ENCODE measurements at regions not wholly inside any gene's neighbourhood (a gene's known extent, or its start where the extent isn't known, plus 50 kb on each side); places are given as distances from the start of the nearest gene placed in this dataset.

DNA sequence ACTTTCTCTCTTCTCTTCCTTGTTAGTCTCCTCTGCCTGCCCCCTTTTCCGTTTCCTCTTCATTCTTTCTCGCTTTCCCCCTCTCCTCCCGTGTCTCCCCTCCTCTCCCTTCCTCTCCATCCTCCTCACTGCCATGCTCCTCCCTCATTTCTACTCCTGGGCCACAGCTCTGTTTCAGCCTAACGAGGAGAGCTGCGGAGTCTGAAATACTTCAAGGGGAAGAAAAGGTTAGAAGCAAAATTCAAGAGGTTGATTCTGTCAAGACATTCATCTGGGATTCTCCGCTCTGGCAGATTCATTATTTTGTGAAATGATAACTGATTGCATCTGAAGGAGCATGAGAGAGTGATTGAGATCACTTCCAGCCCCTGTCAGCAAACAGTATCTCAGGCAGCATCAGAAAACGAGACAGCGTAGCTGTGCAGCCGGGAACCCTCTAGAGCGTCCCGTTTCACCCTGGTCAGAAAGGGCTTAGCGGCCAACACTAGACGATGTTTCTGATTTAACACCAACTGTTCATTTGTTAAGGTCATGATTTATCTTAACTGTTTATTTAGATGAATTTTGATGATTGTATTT, 279.3 kb upstream of the B3GAT1 start:
- TF ChIP-seq, protein P1, sequence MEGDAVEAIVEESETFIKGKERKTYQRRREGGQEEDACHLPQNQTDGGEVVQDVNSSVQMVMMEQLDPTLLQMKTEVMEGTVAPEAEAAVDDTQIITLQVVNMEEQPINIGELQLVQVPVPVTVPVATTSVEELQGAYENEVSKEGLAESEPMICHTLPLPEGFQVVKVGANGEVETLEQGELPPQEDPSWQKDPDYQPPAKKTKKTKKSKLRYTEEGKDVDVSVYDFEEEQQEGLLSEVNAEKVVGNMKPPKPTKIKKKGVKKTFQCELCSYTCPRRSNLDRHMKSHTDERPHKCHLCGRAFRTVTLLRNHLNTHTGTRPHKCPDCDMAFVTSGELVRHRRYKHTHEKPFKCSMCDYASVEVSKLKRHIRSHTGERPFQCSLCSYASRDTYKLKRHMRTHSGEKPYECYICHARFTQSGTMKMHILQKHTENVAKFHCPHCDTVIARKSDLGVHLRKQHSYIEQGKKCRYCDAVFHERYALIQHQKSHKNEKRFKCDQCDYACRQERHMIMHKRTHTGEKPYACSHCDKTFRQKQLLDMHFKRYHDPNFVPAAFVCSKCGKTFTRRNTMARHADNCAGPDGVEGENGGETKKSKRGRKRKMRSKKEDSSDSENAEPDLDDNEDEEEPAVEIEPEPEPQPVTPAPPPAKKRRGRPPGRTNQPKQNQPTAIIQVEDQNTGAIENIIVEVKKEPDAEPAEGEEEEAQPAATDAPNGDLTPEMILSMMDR (conservative IDR thresholded peaks at IDR 0.05), result no peak
- TF ChIP-seq EZH2 (IDR thresholded peaks at IDR 0.05; ENCODE audit: low read depth), result no peak
